GM23338 (cell line): ENCODE measurements at regions not wholly inside any gene's neighbourhood (a gene's known extent, or its start where the extent isn't known, plus 50 kb on each side); places are given as distances from the start of the nearest gene placed in this dataset.
A peak's percentile ranks its signal among the peaks of the same experiment; 100 is the strongest.

Source experiments
- ATAC-seq: fragments of 200-7000 bp; cut with Tn5 transposase; 3 replicates; pipeline ENCODE4 v1.9.1; 2020
- DNase-seq: peaks from one replicate; pipeline ENCODE4 v3.0.0-alpha.2; 2015; ENCODE audit warnings: low spot score
- H2AFZ ChIP-seq: fragments of 200-600 bp; sonication (generic); 2 replicates; pipeline ENCODE4 v1.8.0; 2016; ENCODE audit warnings: antibody characterized with exemption, mild to moderate bottlenecking, moderate library complexity
- H3F3A ChIP-seq: fragments of 200-600 bp; sonication (generic); replicated peaks from 2 replicates; pipeline ENCODE4 v1.8.0; 2017; ENCODE audit warnings: antibody characterized with exemption, mixed run types, low read depth
- H3K27ac ChIP-seq: fragments of 200-600 bp; sonication (generic); 2 replicates; pipeline ENCODE4 v1.6.1; 2016; ENCODE audit warnings: low read depth
- H3K27me3 ChIP-seq: fragments of 200-600 bp; sonication (generic); 2 replicates; pipeline ENCODE4 v1.8.0; 2016; ENCODE audit warnings: mild to moderate bottlenecking, mixed run types, moderate library complexity; ENCODE audit not compliant: insufficient read depth
- H3K36me3 ChIP-seq: fragments of 200-600 bp; sonication (generic); 2 replicates; pipeline ENCODE4 v1.8.0; 2016; ENCODE audit warnings: mild to moderate bottlenecking; ENCODE audit not compliant: insufficient read depth
- H3K4me1 ChIP-seq: fragments of 200-600 bp; sonication (generic); 2 replicates; pipeline ENCODE4 v1.8.0; 2016; ENCODE audit warnings: mild to moderate bottlenecking, moderate library complexity; ENCODE audit not compliant: insufficient read depth
- H3K4me2 ChIP-seq: fragments of 200-600 bp; sonication (generic); 2 replicates; pipeline ENCODE4 v1.7.1; 2017; ENCODE audit warnings: mixed run types
- H3K4me3 ChIP-seq: fragments of 200-600 bp; sonication (generic); 2 replicates; pipeline ENCODE4 v1.6.1; 2016; ENCODE audit warnings: mixed run types
- H3K79me2 ChIP-seq: fragments of 200-600 bp; sonication (generic); replicated peaks from 2 replicates; pipeline ENCODE4 v1.8.0; 2017; ENCODE audit warnings: mild to moderate bottlenecking; ENCODE audit not compliant: insufficient read depth
- H3K9me2 ChIP-seq: fragments of 200-600 bp; sonication (generic); 2 replicates; pipeline ENCODE4 v1.8.0; 2017; ENCODE audit not compliant: insufficient read depth
- H4K20me1 ChIP-seq: fragments of 200-600 bp; sonication (generic); replicated peaks from 2 replicates; pipeline ENCODE4 v1.8.0; 2017; ENCODE audit warnings: mild to moderate bottlenecking; ENCODE audit not compliant: insufficient read depth
- H3K27ac Mint-ChIP-seq: 2 replicates; pipeline ENCODE4 v1.8.0; 2020; ENCODE audit warnings: inconsistent platforms, mild to moderate bottlenecking, moderate library complexity, mixed read lengths
- H3K27me3 Mint-ChIP-seq: 3 replicates; pipeline ENCODE4 v1.8.0; 2022; ENCODE audit warnings: low read depth, mild to moderate bottlenecking, moderate library complexity, mixed read lengths, inconsistent platforms; ENCODE audit not compliant: insufficient read depth, poor library complexity
- H3K36me3 Mint-ChIP-seq: 3 replicates; pipeline ENCODE4 v1.8.0; 2021; ENCODE audit warnings: low read depth, mild to moderate bottlenecking, inconsistent platforms, moderate library complexity, mixed read lengths
- H3K4me1 Mint-ChIP-seq: 3 replicates; pipeline ENCODE4 v1.8.0; 2020; ENCODE audit warnings: mild to moderate bottlenecking, inconsistent platforms, mixed read lengths
- H3K4me3 Mint-ChIP-seq: 3 replicates; pipeline ENCODE4 v1.8.0; 2021; ENCODE audit warnings: moderate library complexity, mild to moderate bottlenecking, inconsistent platforms, mixed read lengths
- H3K9me3 Mint-ChIP-seq: 3 replicates; pipeline ENCODE4 v1.8.0; 2020; ENCODE audit warnings: moderate library complexity, mild to moderate bottlenecking, inconsistent platforms, mixed read lengths
- CREB1 ChIP-seq: fragments of 250-450 bp; sonication (Bioruptor Pico); IDR thresholded peaks from 2 replicates; pipeline ENCODE4 v1.5.0; 2020; ENCODE audit warnings: low read depth, mild to moderate bottlenecking, moderate library complexity
- CTCF ChIP-seq, 2 experiments: fragments of 200-600 bp in 1 of 2; sonication (generic) in 1 of 2; conservative IDR thresholded peaks; 2 replicates each; pipeline versions ENCODE4 v1.5.1 to v1.6.1; 2016 to 2017; ENCODE audit warnings: antibody characterized with exemption in 2 of 2, low read depth in 2 of 2, mild to moderate bottlenecking in 2 of 2, moderate library complexity in 1 of 2
- ETS1 ChIP-seq: IDR thresholded peaks from 2 replicates; pipeline ENCODE4 v1.6.1; 2016; ENCODE audit warnings: antibody characterized with exemption
- EZH2 ChIP-seq: fragments of 200-600 bp; sonication (generic); IDR thresholded peaks from one replicate; pipeline ENCODE4 v1.8.0; 2017; ENCODE audit warnings: antibody characterized with exemption, mild to moderate bottlenecking, low read depth; ENCODE audit not compliant: unreplicated experiment
- EZH2phosphoT487 ChIP-seq: fragments of 200-600 bp; sonication (generic); IDR thresholded peaks from one replicate; pipeline ENCODE4 v1.8.1; 2018; ENCODE audit warnings: antibody characterized with exemption; ENCODE audit not compliant: unreplicated experiment
- JUNB ChIP-seq: IDR thresholded peaks from one replicate; pipeline ENCODE4 v1.6.1; 2016; ENCODE audit warnings: antibody characterized with exemption; ENCODE audit not compliant: unreplicated experiment
- POLR2AphosphoS5 ChIP-seq: IDR thresholded peaks from 2 replicates; pipeline ENCODE4 v1.6.1; 2016; ENCODE audit warnings: antibody characterized with exemption, low read depth
- REST ChIP-seq: IDR thresholded peaks from one replicate; pipeline ENCODE4 v1.6.1; 2018; ENCODE audit warnings: antibody characterized with exemption; ENCODE audit not compliant: unreplicated experiment
- STAT1 ChIP-seq: IDR thresholded peaks from one replicate; pipeline ENCODE4 v1.6.1; 2016; ENCODE audit warnings: antibody characterized with exemption; ENCODE audit not compliant: unreplicated experiment
- ZNF331 ChIP-seq: fragments of 250-450 bp; sonication (Bioruptor Pico); IDR thresholded peaks from 2 replicates; pipeline ENCODE4 v1.5.0; 2020; ENCODE audit warnings: low read depth, mild to moderate bottlenecking, moderate library complexity
- ZNF462 ChIP-seq: fragments of 250-450 bp; sonication (Bioruptor Pico); IDR thresholded peaks from 2 replicates; pipeline ENCODE4 v1.5.0; 2020; ENCODE audit warnings: mild to moderate bottlenecking, moderate library complexity

- Histone ChIP-seq H3K9me2 (no peaks in the 10 kb centered on the region), H3K79me2 (no peaks in the 10 kb centered on the region), H3K27me3 (no peaks in the 10 kb centered on the region), H3F3A (no peaks in the 10 kb centered on the region), H2AFZ (no peak overlapping the region), H3K36me3 (no peaks in the 10 kb centered on the region), H3K4me2 (no peak overlapping the region), H3K4me3 (no peak overlapping the region), H3K27ac (no peak overlapping the region), H4K20me1 (no peaks in the 10 kb centered on the region), H3K4me1 (no peaks in the 10 kb centered on the region)
- no peaks in the 10 kb centered on the region for H3K27me3 Mint-ChIP-seq
- H3K4me1 Mint-ChIP-seq, result no peaks in the 10 kb centered on the region
- no peaks in the 10 kb centered on the region for H3K9me3 Mint-ChIP-seq
- no peak for TF ChIP-seq CTCF (conservative IDR thresholded peaks at IDR 0.05; ENCODE audit: low read depth in 2 of 2)
- TF ChIP-seq STAT1, result no peak
- no peak overlapping the region for H3K4me3 Mint-ChIP-seq
- DNase-seq (no peak), ATAC-seq (no peak)
- H3K27ac Mint-ChIP-seq, result peak overlapping the region; percentile 69; the same call in 1 of the 2 replicates
- H3K36me3 Mint-ChIP-seq, result no peaks in the 10 kb centered on the region
Observed at GRCh38 chr2:194550702-194551101, 1106.3 kb upstream of the SLC39A10 start.

GRCh38 chr2:194549387-194549786 lies 1107.6 kb upstream of the SLC39A10 start:
- Histone ChIP-seq H3K27ac (no peak overlapping the region), H3F3A (no peaks in the 10 kb centered on the region), H3K4me3 (no peak overlapping the region), H3K27me3 (no peaks in the 10 kb centered on the region), H3K36me3 (no peaks in the 10 kb centered on the region), H3K4me1 (no peaks in the 10 kb centered on the region), H3K9me2 (no peaks in the 10 kb centered on the region), H3K79me2 (no peaks in the 10 kb centered on the region), H2AFZ (no peak overlapping the region), H4K20me1 (no peaks in the 10 kb centered on the region), H3K4me2 (no peak overlapping the region)
- Mint-ChIP-seq H3K9me3 (no peaks in the 10 kb centered on the region), H3K27ac (no peak overlapping the region), H3K27me3 (no peaks in the 10 kb centered on the region), H3K4me1 (no peaks in the 10 kb centered on the region), H3K4me3 (no peak overlapping the region), H3K36me3 (no peaks in the 10 kb centered on the region)
- ATAC-seq (no peak), DNase-seq (no peak)
- TF ChIP-seq ZNF462 (CRISPR knock-in tag), result no peak
- TF ChIP-seq ZNF331 (CRISPR knock-in tag), result no peak
- no peak for TF ChIP-seq EZH2
- TF ChIP-seq CREB1 (CRISPR knock-in tag), result no peak
- TF ChIP-seq ETS1, result no peak
- no peak for TF ChIP-seq POLR2AphosphoS5
- no peak for TF ChIP-seq JUNB
- no peak for TF ChIP-seq EZH2phosphoT487
- no peak for TF ChIP-seq REST
